Germinal center (tissue), 1 donor: ENCODE measurements at regions not wholly inside any gene's neighbourhood (a gene's known extent, or its start where the extent isn't known, plus 50 kb on each side); places are given as distances from the start of the nearest gene placed in this dataset.
"Not testable (repeated sequence)": the region's sequence is repeated elsewhere in the genome, so short reads cannot be mapped to it uniquely, and the experiment has no call there.

Experiments
- DNase-seq: peaks from one replicate; pipeline ENCODE4 v3.0.0; 2012; ENCODE audit warnings: mixed read lengths, low spot score

GRCh38 chr4:12932203-12932788 is 551.8 kb downstream of the RAB28 start:
- DNase-seq = no peak

DNA sequence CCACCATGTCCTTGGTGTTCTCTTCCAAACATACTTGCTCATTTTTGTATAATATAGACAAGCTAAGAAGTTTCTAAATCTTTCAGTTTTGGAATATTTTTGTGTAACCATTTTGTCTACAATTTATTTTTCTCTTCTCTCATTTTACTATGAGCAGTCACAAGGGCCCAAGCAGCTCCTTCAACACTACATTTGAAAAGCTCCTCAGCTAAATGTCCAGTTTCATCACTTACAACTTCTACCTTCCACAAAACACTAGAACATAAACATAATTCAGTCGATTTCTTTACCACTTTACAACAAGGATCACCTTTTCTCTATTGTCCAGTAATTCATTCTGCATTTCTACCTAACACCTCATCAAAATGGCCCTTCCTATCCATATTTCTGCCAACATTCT is 554.4 kb downstream of the RAB28 start:
- no peak for DNase-seq

- DNase-seq = no peak
Observed at GRCh38 chr4:12928751-12929150, 555.4 kb downstream of the RAB28 start.

DNA sequence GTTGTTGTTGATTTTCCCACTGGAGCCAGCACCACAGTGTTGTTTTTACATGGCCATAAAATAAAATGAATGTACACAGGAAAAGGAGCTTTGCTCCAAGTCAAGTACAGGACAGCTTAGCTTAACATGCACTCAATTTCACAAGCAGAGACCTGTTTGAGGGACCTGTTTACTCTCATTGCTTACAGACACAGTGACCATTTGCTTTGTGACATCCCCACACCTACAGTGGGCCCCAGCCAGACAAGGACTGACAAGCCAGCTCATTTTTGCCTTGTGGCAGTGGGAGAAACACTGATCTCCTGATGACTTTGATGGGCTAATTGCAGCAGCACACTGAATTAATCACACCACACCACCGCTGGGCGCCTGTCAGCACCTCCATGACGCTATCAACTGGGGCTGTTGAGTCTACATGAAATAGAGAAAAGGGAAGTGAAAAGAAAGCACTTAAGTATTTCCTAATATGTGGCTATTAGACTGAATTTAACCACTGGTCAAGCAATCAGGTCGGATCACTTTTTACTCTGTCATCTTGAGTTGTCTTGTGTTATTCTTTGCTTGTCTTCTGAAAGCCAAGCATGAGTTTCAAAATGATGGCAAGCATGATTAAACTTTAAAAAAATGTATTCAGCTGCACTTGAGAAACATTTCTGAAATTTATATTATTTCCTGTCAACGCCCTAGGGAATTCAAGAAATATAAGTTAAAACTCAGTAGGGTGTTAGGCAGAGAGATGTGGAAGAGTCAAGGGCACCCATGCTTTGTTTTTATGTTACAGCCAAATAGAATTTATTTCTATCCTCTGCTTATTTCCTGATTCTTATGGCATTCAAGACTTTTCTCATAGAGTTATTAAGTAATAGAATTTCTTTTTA is 557.7 kb downstream of the RAB28 start:
- DNase-seq = no peak

- DNase-seq = no peak
Observed at GRCh38 chr4:12924728-12925320, 559.3 kb downstream of the RAB28 start.

- DNase-seq = no peak
Observed at GRCh38 chr4:12924253-12924652, 559.9 kb downstream of the RAB28 start.

DNA sequence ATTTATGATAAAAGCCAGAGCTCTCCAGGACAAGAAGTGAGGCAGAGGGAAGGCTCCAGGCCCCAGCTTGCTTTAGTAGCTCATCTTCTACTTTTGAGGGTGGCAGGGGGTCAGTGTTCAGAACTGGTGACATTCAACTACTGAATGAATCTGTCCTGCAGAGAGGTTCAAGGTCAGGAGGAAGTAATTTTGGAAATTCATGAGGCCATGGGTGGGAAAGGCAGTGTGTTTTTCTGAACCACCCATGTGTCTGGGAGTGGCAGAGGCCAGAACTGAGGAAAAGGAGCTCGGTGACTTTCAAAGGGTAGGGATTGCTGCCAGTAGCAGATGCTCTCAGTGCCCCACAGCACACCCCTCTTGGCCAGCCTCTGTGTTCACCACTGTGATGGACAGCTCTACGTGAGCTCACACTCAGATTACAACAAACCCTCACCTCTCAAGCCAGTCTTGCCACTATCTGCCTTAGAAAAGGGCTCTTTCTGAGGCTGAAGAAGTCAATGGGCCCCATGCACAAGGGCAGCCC is 571.2 kb downstream of the RAB28 start:
- no peak for DNase-seq

DNA sequence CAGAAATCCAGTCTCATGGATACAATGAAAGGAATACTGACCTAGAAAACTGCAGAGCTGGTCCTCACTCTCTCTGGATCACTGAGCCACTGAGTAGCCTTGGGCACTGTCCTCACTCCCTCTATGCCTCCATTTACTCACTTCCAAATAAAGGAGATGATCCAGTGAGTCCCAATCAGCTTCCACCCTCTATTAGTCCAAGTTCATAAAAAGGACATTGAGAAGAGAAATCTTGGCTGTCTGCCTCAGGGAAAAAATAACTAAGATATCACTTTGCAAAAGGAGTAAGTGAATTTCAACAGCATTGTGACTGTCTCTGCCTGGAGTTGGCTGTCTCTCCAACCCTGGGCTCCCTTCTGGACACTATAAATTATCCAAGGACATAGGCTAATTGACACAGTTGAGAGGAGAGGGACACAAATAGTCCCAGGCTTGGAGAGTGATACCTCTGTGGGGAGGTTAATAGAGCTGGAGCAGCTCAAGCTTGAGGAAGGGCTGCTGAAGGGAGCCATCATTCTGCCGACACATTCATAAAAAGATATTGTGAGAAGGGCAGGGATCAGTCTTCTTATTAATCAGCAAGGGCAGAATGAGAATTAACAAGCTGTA is 572.3 kb downstream of the RAB28 start:
- DNase-seq = no peak

- DNase-seq = not testable (repeated sequence)
Observed at GRCh38 chr4:12903640-12904039, 580.5 kb downstream of the RAB28 start.

DNA sequence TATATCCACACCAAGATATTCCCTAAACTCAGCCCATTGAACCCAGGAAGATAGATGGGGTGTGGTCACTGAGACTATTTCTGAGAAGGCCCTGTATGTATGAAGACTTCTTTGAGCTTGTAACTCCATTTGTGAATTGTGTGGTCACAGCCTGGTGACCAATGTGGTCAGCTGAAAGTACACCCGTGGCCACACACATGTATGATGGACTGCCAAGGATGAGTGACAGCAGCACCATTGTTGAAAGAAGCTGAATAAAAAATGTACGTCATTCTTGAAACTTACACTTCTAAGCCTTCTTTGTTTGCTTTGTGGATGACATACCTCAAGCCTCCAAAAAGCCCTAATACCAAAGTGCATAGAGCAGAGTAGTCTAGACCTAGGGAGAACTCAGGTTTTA is 581.4 kb downstream of the RAB28 start:
- DNase-seq = no peak

- DNase-seq = no peak
Observed at GRCh38 chr4:12897954-12898353, 586.2 kb downstream of the RAB28 start.

- DNase-seq = no peak
Observed at GRCh38 chr4:12894062-12894461, 590.1 kb downstream of the RAB28 start.

DNA sequence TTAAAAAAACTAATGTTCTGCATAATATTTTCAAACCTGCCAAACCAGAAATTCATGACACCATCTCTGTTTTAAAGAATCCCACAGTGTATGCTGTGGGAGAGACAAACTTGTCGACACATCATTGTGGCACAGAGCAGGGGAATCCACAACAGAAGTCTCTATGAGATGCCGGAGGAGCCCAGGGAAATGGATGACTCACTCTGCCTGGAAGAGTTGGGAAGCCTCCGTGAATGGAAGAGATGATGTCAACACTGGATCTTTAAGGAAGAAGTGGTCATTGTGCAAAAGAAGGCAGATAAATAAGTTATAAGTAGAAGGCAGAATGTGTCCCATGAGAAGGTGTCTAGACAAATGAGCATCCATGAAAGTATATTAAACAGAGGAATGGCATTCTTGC is 595.1 kb downstream of the RAB28 start:
- no peak for DNase-seq

DNA sequence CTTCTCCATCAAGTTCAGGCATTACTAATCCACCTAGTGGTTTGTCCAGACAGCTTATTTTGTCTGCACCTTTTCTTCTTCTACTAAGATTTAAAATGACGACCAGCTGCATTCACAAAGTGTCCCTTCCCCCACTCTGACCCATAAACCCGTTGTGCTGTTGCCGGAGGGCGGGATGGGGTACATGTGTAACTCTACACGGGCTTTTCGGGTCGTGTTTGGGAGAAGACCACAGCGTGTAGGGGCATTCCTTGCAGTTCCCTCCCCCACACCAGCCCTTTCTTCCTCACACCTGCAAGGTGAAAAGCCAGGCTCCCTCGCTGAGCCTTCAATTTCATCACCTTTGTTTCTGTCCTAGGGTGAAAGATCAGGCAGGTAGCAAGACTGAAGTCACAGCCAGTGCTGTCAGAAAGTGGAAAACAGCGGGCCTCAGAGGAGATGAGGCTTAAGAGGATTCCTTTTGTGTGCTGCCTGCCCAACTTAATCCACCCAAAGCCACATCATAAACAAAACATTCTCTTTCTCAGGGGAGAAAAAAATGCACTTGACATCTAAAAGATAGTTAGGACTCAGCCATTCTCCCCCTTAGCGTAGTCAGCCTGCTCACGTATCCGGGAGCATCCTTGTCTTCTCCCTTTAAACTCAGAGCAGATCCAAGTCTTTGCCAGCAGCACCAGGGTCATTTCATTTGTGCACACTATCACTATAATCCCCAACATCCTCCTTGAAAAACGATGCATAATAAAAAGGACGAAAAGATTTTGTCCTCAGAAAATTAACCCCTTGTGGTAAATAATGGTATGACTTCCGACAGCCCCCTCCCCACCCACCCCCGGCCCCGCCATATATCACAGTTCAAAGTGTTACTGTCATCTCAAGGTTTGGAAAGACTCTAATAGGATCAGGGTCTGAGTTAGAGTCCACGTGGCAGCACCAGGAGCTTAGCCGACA is 599.0 kb downstream of the RAB28 start:
- no peak for DNase-seq

DNA sequence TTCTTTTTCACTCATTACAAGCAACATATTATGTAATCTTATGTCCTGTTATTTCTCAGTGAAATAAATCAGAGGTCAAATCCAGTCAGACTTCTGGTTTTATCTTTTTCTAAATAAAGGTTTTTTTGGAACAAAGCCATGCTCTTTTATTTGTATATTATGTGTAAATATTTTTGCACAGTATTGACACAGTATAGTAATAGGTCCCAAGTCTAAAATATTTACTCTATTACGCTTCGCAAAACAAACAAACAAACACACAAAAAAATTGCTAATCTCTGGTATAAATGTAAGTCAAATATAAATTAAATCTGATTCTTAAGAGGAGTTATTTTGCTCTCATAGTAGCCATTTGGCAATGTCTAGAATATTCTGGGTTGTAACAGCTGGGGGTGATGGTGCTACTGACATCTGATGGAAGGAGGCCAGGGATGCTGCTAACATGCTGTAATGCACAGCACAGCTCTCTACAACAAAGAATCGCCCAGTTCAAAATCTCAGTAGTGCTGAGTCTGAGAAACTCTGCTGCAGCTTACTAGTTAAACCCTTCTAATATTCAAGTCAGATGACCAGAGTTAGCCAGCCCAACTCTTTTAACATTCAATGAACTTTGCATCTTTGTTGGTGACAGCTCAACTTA is 602.1 kb downstream of the RAB28 start:
- DNase-seq = no peak

- DNase-seq = no peak
Observed at GRCh38 chr4:12880844-12881243, 603.3 kb downstream of the RAB28 start.

- DNase-seq = no peak
Observed at GRCh38 chr4:12879496-12879895, 604.6 kb downstream of the RAB28 start.

GRCh38 chr4:12875640-12876243 is 608.4 kb downstream of the RAB28 start:
- DNase-seq = no peak

DNA sequence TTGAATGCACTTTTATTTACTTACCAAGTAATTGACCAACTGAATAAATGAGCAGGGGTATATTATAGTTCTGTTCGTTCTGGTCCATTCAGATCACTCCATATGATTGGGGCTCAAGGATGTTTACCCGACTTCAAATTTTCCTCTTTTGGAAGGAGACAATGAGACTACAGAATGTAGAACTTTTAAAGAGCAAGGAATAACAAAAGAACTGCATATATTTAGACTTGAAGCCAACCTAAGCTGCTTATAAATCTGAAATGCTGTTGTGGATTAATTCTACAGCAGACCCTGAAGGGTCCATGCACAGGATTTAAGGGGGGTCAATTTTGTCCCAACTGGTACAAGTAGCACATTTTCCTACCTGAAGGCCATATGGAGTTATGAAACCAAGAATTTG is 610.8 kb downstream of the RAB28 start:
- DNase-seq = no peak

DNA sequence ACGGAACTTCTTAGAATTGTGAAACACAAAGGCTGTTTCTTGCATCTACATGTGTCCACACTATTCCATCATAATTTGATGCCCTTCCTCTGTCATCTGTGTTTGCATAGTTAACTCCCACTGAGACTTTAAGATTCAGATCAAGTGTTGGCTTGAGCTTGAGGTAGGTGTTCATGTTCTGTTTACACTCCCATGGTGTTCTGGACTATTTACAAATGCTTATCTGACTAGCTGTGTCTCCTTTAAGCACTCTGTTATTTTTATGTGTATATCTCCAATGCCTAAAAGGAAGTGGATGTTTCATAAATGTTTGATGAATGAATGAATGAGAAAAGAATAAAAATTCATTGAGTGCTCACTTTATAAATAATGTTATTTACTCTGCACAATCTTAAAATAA is 622.7 kb downstream of the RAB28 start:
- no peak for DNase-seq
